A549 (cell line): ENCODE measurements at regions not wholly inside any gene's neighbourhood (a gene's known extent, or its start where the extent isn't known, plus 50 kb on each side); places are given as distances from the start of the nearest gene placed in this dataset.

Experiments
- BHLHE40 ChIP-seq: IDR thresholded peaks from 2 replicates; pipeline ENCODE4 v1.6.1; 2012; ENCODE audit warnings: low read depth, low read length, inconsistent platforms
- CHD4 ChIP-seq: fragments of 200-600 bp; sonication (generic); IDR thresholded peaks from 2 replicates; pipeline ENCODE4 v1.6.1; 2016; ENCODE audit warnings: antibody characterized with exemption, mild to moderate bottlenecking, borderline replicate concordance
- EP300 ChIP-seq, 2 experiments: fragments of >200 bp; sonication (Bioruptor Twin); formaldehyde crosslinking; IDR thresholded peaks; 2 replicates in 1 of 2; 3 replicates in 1 of 2; pipeline ENCODE4 v1.6.1; 2016 to 2017
- FOSL2 ChIP-seq, 2 experiments: fragments of 450-650 bp in 1 of 2; fragments of >200 bp in 1 of 2; sonication (Bioruptor Twin) in 1 of 2; formaldehyde crosslinking; IDR thresholded peaks; 2 replicates each; pipeline versions ENCODE4 v1.5.0 to v1.6.1; 2016 to 2020; ENCODE audit warnings: mild to moderate bottlenecking in 1 of 2, moderate library complexity in 1 of 2
- MAFK ChIP-seq: fragments of 450-650 bp; IDR thresholded peaks from 2 replicates; pipeline ENCODE4 v1.6.1; 2014; ENCODE audit not compliant: partially characterized antibody
- NR3C1 ChIP-seq: fragments of >200 bp; sonication (Bioruptor Twin); formaldehyde crosslinking; IDR thresholded peaks from 3 replicates; pipeline ENCODE4 v1.6.1; 2017
- POLR2A ChIP-seq: IDR thresholded peaks from 2 replicates; pipeline ENCODE4 v1.6.1; 2012; ENCODE audit warnings: mild to moderate bottlenecking, low read length
- POLR2AphosphoS2 ChIP-seq: conservative IDR thresholded peaks from 2 replicates; pipeline ENCODE4 v1.6.1; 2012; ENCODE audit warnings: low read length, improper control_type of control experiment, inconsistent platforms
- TF ChIP-seq, protein P1 (sequence below): fragments of 200-600 bp; sonication (generic); IDR thresholded peaks from 2 replicates; pipeline ENCODE4 v1.6.1; 2016; ENCODE audit warnings: antibody characterized with exemption, mild to moderate bottlenecking, moderate library complexity
- TF ChIP-seq, protein P2 (sequence below): IDR thresholded peaks from 2 replicates; pipeline ENCODE4 v1.6.1; 2012
- TF ChIP-seq, protein P3 (sequence below): fragments of 150-350 bp; IDR thresholded peaks from 2 replicates; pipeline ENCODE4 v1.6.1; 2014; ENCODE audit warnings: low read depth, mild to moderate bottlenecking, low read length
- TF ChIP-seq, protein P4 (sequence below): fragments of >200 bp; sonication (Bioruptor Twin); formaldehyde crosslinking; IDR thresholded peaks from 3 replicates; pipeline ENCODE4 v1.5.1; 2016
- TF ChIP-seq, protein P5 (sequence below): IDR thresholded peaks from 2 replicates; pipeline ENCODE4 v1.6.1; 2012

DNA sequence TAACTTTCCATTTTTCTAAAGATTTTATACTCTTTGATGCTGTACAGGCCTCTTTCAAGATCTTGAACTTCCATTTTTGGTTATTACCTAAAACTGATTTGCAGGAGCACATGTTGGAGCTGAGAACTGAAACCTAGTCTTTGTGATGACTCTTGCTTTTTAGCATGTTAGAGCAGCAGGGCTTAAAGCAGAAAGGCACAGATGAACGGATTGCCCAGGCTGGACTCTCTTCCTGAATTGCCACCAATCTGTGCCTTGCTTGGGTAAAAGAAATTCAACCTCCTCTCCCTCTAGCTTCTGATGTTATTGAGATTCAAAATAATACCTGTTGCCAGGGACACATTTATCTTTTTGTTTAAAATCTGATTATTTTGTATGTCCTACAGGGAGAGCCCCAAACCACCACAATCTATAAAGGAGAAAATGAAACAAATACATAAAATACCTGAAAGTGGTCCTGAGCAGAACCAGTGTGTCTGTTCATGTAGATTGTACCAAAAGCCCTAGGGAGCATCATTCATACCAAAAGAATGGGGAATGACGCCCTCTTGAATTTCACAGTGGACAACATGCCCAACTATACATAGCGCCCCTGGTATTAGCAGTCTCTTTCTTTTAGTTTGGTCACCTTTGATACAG, 277.0 kb upstream of the MAP2 start:
- TF ChIP-seq POLR2A (no peak), NR3C1 (no peak), MAFK (no peak), FOSL2 (IDR thresholded peaks at IDR 0.05) (no peak), FOSL2 (CRISPR knock-in tag; IDR thresholded peaks at IDR 0.05) (no peak), EP300 (IDR thresholded peaks at IDR 0.05) (no peak), CHD4 (no peak), BHLHE40 (no peak), POLR2AphosphoS2 (no peak)
- TF ChIP-seq, protein P1, sequence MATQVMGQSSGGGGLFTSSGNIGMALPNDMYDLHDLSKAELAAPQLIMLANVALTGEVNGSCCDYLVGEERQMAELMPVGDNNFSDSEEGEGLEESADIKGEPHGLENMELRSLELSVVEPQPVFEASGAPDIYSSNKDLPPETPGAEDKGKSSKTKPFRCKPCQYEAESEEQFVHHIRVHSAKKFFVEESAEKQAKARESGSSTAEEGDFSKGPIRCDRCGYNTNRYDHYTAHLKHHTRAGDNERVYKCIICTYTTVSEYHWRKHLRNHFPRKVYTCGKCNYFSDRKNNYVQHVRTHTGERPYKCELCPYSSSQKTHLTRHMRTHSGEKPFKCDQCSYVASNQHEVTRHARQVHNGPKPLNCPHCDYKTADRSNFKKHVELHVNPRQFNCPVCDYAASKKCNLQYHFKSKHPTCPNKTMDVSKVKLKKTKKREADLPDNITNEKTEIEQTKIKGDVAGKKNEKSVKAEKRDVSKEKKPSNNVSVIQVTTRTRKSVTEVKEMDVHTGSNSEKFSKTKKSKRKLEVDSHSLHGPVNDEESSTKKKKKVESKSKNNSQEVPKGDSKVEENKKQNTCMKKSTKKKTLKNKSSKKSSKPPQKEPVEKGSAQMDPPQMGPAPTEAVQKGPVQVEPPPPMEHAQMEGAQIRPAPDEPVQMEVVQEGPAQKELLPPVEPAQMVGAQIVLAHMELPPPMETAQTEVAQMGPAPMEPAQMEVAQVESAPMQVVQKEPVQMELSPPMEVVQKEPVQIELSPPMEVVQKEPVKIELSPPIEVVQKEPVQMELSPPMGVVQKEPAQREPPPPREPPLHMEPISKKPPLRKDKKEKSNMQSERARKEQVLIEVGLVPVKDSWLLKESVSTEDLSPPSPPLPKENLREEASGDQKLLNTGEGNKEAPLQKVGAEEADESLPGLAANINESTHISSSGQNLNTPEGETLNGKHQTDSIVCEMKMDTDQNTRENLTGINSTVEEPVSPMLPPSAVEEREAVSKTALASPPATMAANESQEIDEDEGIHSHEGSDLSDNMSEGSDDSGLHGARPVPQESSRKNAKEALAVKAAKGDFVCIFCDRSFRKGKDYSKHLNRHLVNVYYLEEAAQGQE: no peak
- TF ChIP-seq, protein P2, sequence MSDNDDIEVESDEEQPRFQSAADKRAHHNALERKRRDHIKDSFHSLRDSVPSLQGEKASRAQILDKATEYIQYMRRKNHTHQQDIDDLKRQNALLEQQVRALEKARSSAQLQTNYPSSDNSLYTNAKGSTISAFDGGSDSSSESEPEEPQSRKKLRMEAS: no peak
- TF ChIP-seq, protein P3, sequence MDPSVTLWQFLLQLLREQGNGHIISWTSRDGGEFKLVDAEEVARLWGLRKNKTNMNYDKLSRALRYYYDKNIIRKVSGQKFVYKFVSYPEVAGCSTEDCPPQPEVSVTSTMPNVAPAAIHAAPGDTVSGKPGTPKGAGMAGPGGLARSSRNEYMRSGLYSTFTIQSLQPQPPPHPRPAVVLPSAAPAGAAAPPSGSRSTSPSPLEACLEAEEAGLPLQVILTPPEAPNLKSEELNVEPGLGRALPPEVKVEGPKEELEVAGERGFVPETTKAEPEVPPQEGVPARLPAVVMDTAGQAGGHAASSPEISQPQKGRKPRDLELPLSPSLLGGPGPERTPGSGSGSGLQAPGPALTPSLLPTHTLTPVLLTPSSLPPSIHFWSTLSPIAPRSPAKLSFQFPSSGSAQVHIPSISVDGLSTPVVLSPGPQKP: no peak
- TF ChIP-seq, protein P4, sequence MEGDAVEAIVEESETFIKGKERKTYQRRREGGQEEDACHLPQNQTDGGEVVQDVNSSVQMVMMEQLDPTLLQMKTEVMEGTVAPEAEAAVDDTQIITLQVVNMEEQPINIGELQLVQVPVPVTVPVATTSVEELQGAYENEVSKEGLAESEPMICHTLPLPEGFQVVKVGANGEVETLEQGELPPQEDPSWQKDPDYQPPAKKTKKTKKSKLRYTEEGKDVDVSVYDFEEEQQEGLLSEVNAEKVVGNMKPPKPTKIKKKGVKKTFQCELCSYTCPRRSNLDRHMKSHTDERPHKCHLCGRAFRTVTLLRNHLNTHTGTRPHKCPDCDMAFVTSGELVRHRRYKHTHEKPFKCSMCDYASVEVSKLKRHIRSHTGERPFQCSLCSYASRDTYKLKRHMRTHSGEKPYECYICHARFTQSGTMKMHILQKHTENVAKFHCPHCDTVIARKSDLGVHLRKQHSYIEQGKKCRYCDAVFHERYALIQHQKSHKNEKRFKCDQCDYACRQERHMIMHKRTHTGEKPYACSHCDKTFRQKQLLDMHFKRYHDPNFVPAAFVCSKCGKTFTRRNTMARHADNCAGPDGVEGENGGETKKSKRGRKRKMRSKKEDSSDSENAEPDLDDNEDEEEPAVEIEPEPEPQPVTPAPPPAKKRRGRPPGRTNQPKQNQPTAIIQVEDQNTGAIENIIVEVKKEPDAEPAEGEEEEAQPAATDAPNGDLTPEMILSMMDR: no peak
- TF ChIP-seq, protein P5, sequence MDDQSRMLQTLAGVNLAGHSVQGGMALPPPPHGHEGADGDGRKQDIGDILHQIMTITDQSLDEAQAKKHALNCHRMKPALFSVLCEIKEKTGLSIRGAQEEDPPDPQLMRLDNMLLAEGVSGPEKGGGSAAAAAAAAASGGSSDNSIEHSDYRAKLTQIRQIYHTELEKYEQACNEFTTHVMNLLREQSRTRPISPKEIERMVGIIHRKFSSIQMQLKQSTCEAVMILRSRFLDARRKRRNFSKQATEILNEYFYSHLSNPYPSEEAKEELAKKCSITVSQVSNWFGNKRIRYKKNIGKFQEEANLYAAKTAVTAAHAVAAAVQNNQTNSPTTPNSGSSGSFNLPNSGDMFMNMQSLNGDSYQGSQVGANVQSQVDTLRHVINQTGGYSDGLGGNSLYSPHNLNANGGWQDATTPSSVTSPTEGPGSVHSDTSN: no peak
